B cell (primary cell): ENCODE measurements at regions not wholly inside any gene's neighbourhood (a gene's known extent, or its start where the extent isn't known, plus 50 kb on each side); places are given as distances from the start of the nearest gene placed in this dataset.

Source experiments
- ATAC-seq: fragments of 200-7000 bp; cut with Tn5 transposase; one replicate; pipeline ENCODE4 v1.10.0; 2021; ENCODE audit warnings: low read depth, mild to moderate bottlenecking, moderate number of reproducible peaks, moderate library complexity
- CTCF ChIA-PET: fragments of 350-600 bp; sonication (Branson Sonifier 250); formaldehyde crosslinking; loops from one replicate; lab custom pipeline; 2021; ENCODE audit warnings: antibody characterized with exemption, inconsistent platforms; lab: Charles Lee
- POLR2A ChIA-PET: fragments of 350-600 bp; sonication (Branson Sonifier 250); formaldehyde crosslinking; loops from one replicate; lab custom pipeline; 2021; ENCODE audit warnings: antibody characterized with exemption; lab: Charles Lee
- DNase-seq: peaks from one replicate; pipeline ENCODE4 v3.0.0; 2013
- H2AFZ ChIP-seq: 2 replicates; pipeline ENCODE4 v1.6.1; 2012; ENCODE audit warnings: mild to moderate bottlenecking, low read depth, low read length; ENCODE audit not compliant: insufficient read depth, poor library complexity, severe bottlenecking
- H3K27ac ChIP-seq, 2 donors: 1 replicate in 1 of 2; 2 replicates in 1 of 2; pipeline ENCODE4 v1.5.1; 2012 to 2013; ENCODE audit warnings: low read length in 2 of 2, mild to moderate bottlenecking in 2 of 2, moderate library complexity in 1 of 2
- H3K27me3 ChIP-seq, 4 experiments: fragments of 200-600 bp in 1 of 4; sonication (generic) in 1 of 4; replicated peaks in 1 of 4; 1 replicate in 2 of 4; 2 replicates in 2 of 4; pipeline versions ENCODE4 v1.6.1 to v1.7.0; 2013 to 2016; ENCODE audit warnings: low read length in 3 of 4, mild to moderate bottlenecking in 2 of 4, mixed read lengths in 1 of 4, moderate library complexity in 1 of 4; ENCODE audit not compliant: insufficient read depth in 4 of 4, control insufficient read depth in 3 of 4; ENCODE audit errors: control extremely low read depth in 1 of 4
- H3K36me3 ChIP-seq, 2 experiments: replicated peaks in 1 of 2; 1 replicate in 1 of 2; 2 replicates in 1 of 2; pipeline versions ENCODE4 v1.6.1 to v1.7.1; 2013; ENCODE audit warnings: low read length in 1 of 2; ENCODE audit not compliant: insufficient read depth in 2 of 2, control insufficient read depth in 1 of 2; ENCODE audit errors: control extremely low read depth in 1 of 2, extremely low read depth in 1 of 2
- H3K4me1 ChIP-seq, 2 donors: fragments of 200-600 bp in 1 of 2; sonication (generic) in 1 of 2; 1 replicate in 1 of 2; 2 replicates in 1 of 2; pipeline versions ENCODE4 v1.5.1 to v1.6.1; 2013 to 2017; ENCODE audit warnings: low read length in 2 of 2; ENCODE audit not compliant: control insufficient read depth in 2 of 2, insufficient read depth in 2 of 2
- H3K4me2 ChIP-seq: replicated peaks from 2 replicates; pipeline ENCODE3; 2012; ENCODE audit warnings: mild to moderate bottlenecking, low read depth, low read length; ENCODE audit not compliant: poor library complexity, severe bottlenecking
- H3K4me3 ChIP-seq, 5 experiments: fragments of 200-600 bp in 1 of 5; sonication (generic) in 1 of 5; 1 replicate in 3 of 5; 2 replicates in 2 of 5; pipeline versions ENCODE4 v1.5.1 to v1.7.0; 2011 to 2016; ENCODE audit warnings: low read length in 4 of 5, mild to moderate bottlenecking in 4 of 5, low read depth in 2 of 5, control low read depth in 1 of 5, moderate library complexity in 1 of 5; ENCODE audit not compliant: insufficient read depth in 1 of 5; ENCODE audit errors: control extremely low read depth in 1 of 5, extremely low read depth in 1 of 5
- H3K79me2 ChIP-seq: fragments of 200-600 bp; sonication (generic); one replicate; pipeline ENCODE4 v1.6.0; 2016; ENCODE audit warnings: low read length; ENCODE audit not compliant: control insufficient read depth, insufficient read depth
- H3K9ac ChIP-seq: fragments of 200-600 bp; sonication (generic); 2 replicates; pipeline ENCODE4 v1.6.1; 2017; ENCODE audit warnings: mild to moderate bottlenecking, low read length, moderate library complexity
- H3K9me3 ChIP-seq, 3 donors: one replicate each; pipeline versions ENCODE4 v1.6.1 to v1.7.1; 2013; ENCODE audit warnings: low read length in 2 of 3; ENCODE audit not compliant: control insufficient read depth in 2 of 3, insufficient read depth in 1 of 3; ENCODE audit errors: control extremely low read depth in 1 of 3
- H4K20me1 ChIP-seq: 2 replicates; pipeline ENCODE4 v1.6.0; 2012; ENCODE audit warnings: mild to moderate bottlenecking, low read length; ENCODE audit not compliant: insufficient read depth, control insufficient read depth, poor library complexity, severe bottlenecking
- H3K27ac Mint-ChIP-seq: one replicate; pipeline ENCODE4 v1.8.0; 2021; ENCODE audit warnings: mixed read lengths
- H3K27me3 Mint-ChIP-seq: one replicate; pipeline ENCODE4 v1.8.0; 2021; ENCODE audit warnings: mixed read lengths
- H3K4me1 Mint-ChIP-seq: one replicate; pipeline ENCODE4 v1.8.0; 2021; ENCODE audit warnings: mixed read lengths
- H3K4me3 Mint-ChIP-seq: one replicate; pipeline ENCODE4 v1.8.0; 2021; ENCODE audit warnings: mixed read lengths
- H3K9me3 Mint-ChIP-seq: one replicate; pipeline ENCODE4 v1.8.0; 2022; ENCODE audit warnings: mixed read lengths; ENCODE audit not compliant: insufficient read depth
- CTCF ChIP-seq: fragments of 200-600 bp; IDR thresholded peaks from one replicate; pipeline ENCODE4 v1.8.0; 2022; ENCODE audit warnings: antibody characterized with exemption, mild to moderate bottlenecking
- EZH2 ChIP-seq: IDR thresholded peaks from 2 replicates; pipeline ENCODE4 v1.6.1; 2012; ENCODE audit warnings: borderline replicate concordance, low read depth, mild to moderate bottlenecking, moderate library complexity, low read length; ENCODE audit not compliant: insufficient read depth, poor library complexity, severe bottlenecking
- WGBS: methylation state at CpG from one replicate; pipeline ENCODE4 v1.1.5; 2013; ENCODE audit warnings: missing lambda C conversion rate; ENCODE audit not compliant: insufficient coverage; 5-methylcytosine and 5-hydroxymethylcytosine counted together
- intact Hi-C: fragments of 100-400 bp; cut with micrococcal nuclease; formaldehyde crosslinking; loops from one replicate; pipeline ENCODE4 v1.10.0; 2022

- TF ChIP-seq CTCF: no peak
- TF ChIP-seq EZH2: no peak
- CTCF ChIA-PET: no interaction called here
- H3K9me3 Mint-ChIP-seq: peaks cover 3% of the 10 kb centered on the region
Observed at GRCh38 chr18:61169386-61169785, 163.8 kb upstream of the CDH20 start.

GRCh38 chr18:61172624-61173023 lies 160.6 kb upstream of the CDH20 start:
- WGBS: no CpG with 5 or more reads among the region's 1 CpG
- ChIA-PET POLR2A (no interaction called here), CTCF (no interaction called here)
- no peaks in the 10 kb centered on the region for H3K4me1 ChIP-seq
- Mint-ChIP-seq H3K27me3 (no peaks in the 10 kb centered on the region), H3K9me3 (peaks cover 5% of the 10 kb centered on the region), H3K4me3 (no peak overlapping the region), H3K4me1 (no peaks in the 10 kb centered on the region), H3K27ac (no peak overlapping the region)
- H4K20me1 ChIP-seq: no peaks in the 10 kb centered on the region
- H3K4me3 ChIP-seq: no peak overlapping the region
- no peak overlapping the region for H3K27ac ChIP-seq
- no peak overlapping the region for H2AFZ ChIP-seq
- no peak overlapping the region for H3K4me2 ChIP-seq
- no peaks in the 10 kb centered on the region for H3K36me3 ChIP-seq
- DNase-seq: no peak
- no peaks in the 10 kb centered on the region for H3K27me3 ChIP-seq
- intact Hi-C loops: no loop called here
- H3K79me2 ChIP-seq: no peaks in the 10 kb centered on the region
- H3K9ac ChIP-seq: no peak overlapping the region
- ATAC-seq: no peak
- no peaks in the 10 kb centered on the region for H3K9me3 ChIP-seq
- TF ChIP-seq EZH2 (no peak), CTCF (no peak)

More at GRCh38 chr18:61169386-61169785, 163.8 kb upstream of the CDH20 start:
- no peak overlapping the region for H2AFZ ChIP-seq
- no peaks in the 10 kb centered on the region for H3K27me3 Mint-ChIP-seq
- intact Hi-C loops: no loop called here
- no peak overlapping the region for H3K9ac ChIP-seq
- no peaks in the 10 kb centered on the region for H3K9me3 ChIP-seq
- no peak overlapping the region for H3K4me3 ChIP-seq
- no peak overlapping the region for H3K4me3 Mint-ChIP-seq
- ATAC-seq: no peak
- no peaks in the 10 kb centered on the region for H3K36me3 ChIP-seq
- POLR2A ChIA-PET: no interaction called here
- no peaks in the 10 kb centered on the region for H3K4me1 Mint-ChIP-seq
- H3K4me1 ChIP-seq: no peaks in the 10 kb centered on the region
- H3K4me2 ChIP-seq: no peak overlapping the region
- no peaks in the 10 kb centered on the region for H3K27me3 ChIP-seq
- no peak overlapping the region for H3K27ac Mint-ChIP-seq
- no peaks in the 10 kb centered on the region for H3K79me2 ChIP-seq
- no CpG with 5 or more reads among the region's 4 CpGs for WGBS
- H3K27ac ChIP-seq: no peak overlapping the region
- DNase-seq: no peak
- H4K20me1 ChIP-seq: no peaks in the 10 kb centered on the region
